ENCODE measurements at regions not wholly inside any gene's neighbourhood (a gene's known extent, or its start where the extent isn't known, plus 50 kb on each side); places are given as distances from the start of the nearest gene placed in this dataset.

- Histone ChIP-seq H3K27ac (ENCODE audit: low read length) (no peak overlapping the region), H4K20me1 (ENCODE audit: low read length) (no peaks in the 10 kb centered on the region), H3K79me2 (ENCODE audit: low read length) (no peaks in the 10 kb centered on the region), H3K9me2 (replicated peaks; ENCODE audit: low read length) (no peaks in the 10 kb centered on the region), H2AFZ (ENCODE audit: low read length) (no peak overlapping the region), H3K36me3 (ENCODE audit: low read depth, low read length) (no peaks in the 10 kb centered on the region), H3K27me3 (ENCODE audit: low read length) (no peaks in the 10 kb centered on the region), H3K4me2 (ENCODE audit: low read length) (no peak overlapping the region), H3F3A (ENCODE audit: low read length, unreplicated experiment) (no peaks in the 10 kb centered on the region), H3K9ac (ENCODE audit: low read length) (no peak overlapping the region), H3K4me3 (ENCODE audit: low read length) (no peak overlapping the region), H3K4me1 (ENCODE audit: insufficient read depth, low read length) (no peaks in the 10 kb centered on the region), H3K9me3 (ENCODE audit: low read length) (no peaks in the 10 kb centered on the region)
- ATAC-seq (no peak), DNase-seq (no peak)
- intact Hi-C loops (cut with micrococcal nuclease): no loop called here
- no TSS peak for BruUV-seq (replicated peaks)
- TF ChIP-seq CTCF (conservative IDR thresholded peaks at IDR 0.05; ENCODE audit: low read depth, low read length) (no peak), EZH2phosphoT487 (IDR thresholded peaks at IDR 0.05; ENCODE audit: borderline replicate concordance, low read length) (no peak), EZH2 (IDR thresholded peaks at IDR 0.05; ENCODE audit: low read length, unreplicated experiment) (no peak)
- ChIA-PET CTCF (no interaction called here), POLR2A (ENCODE audit: unreplicated experiment) (no interaction called here)
Observed at GRCh38 chr13:22176968-22177520, 506.2 kb downstream of the FGF9 start.

- CTCF ChIA-PET: no interaction called here
- intact Hi-C loops (cut with micrococcal nuclease): no loop called here
- ATAC-seq: no peak
Observed at GRCh38 chr13:22178878-22179277, 508.0 kb downstream of the FGF9 start.

More at GRCh38 chr13:22178878-22179277, 508.0 kb downstream of the FGF9 start:
- no peak for DNase-seq
- Histone ChIP-seq H3F3A (ENCODE audit: low read length, unreplicated experiment) (no peaks in the 10 kb centered on the region), H2AFZ (ENCODE audit: low read length) (no peak overlapping the region), H3K9ac (ENCODE audit: low read length) (no peak overlapping the region), H3K9me2 (replicated peaks; ENCODE audit: low read length) (no peaks in the 10 kb centered on the region), H3K4me2 (ENCODE audit: low read length) (no peak overlapping the region), H3K4me1 (ENCODE audit: insufficient read depth, low read length) (no peaks in the 10 kb centered on the region), H4K20me1 (ENCODE audit: low read length) (no peaks in the 10 kb centered on the region), H3K79me2 (ENCODE audit: low read length) (no peaks in the 10 kb centered on the region), H3K4me3 (ENCODE audit: low read length) (no peak overlapping the region), H3K27ac (ENCODE audit: low read length) (no peak overlapping the region), H3K9me3 (ENCODE audit: low read length) (no peaks in the 10 kb centered on the region), H3K27me3 (ENCODE audit: low read length) (no peaks in the 10 kb centered on the region), H3K36me3 (ENCODE audit: low read depth, low read length) (no peaks in the 10 kb centered on the region)
- POLR2A ChIA-PET (ENCODE audit: unreplicated experiment): no interaction called here
- TF ChIP-seq CTCF (conservative IDR thresholded peaks at IDR 0.05; ENCODE audit: low read depth, low read length) (no peak), EZH2 (IDR thresholded peaks at IDR 0.05; ENCODE audit: low read length, unreplicated experiment) (no peak), EZH2phosphoT487 (IDR thresholded peaks at IDR 0.05; ENCODE audit: borderline replicate concordance, low read length) (no peak)
- no TSS peak for BruUV-seq (replicated peaks)
